AG04449 (cell line): ENCODE measurements at regions not wholly inside any gene's neighbourhood (a gene's known extent, or its start where the extent isn't known, plus 50 kb on each side); places are given as distances from the start of the nearest gene placed in this dataset.

Experiments
- CTCF ChIA-PET: fragments of 350-600 bp; formaldehyde crosslinking; extraction: SDS; loops from one replicate; lab custom pipeline; 2021; ENCODE audit warnings: antibody characterized with exemption; lab: Yijun Ruan, JAX
- POLR2A ChIA-PET: fragments of 400-600, 350-600 bp; formaldehyde crosslinking; extraction: SDS; loops from one replicate; lab custom pipeline; 2020; ENCODE audit warnings: antibody characterized with exemption, inconsistent platforms; lab: Yijun Ruan, JAX
- DNase-seq: peaks from one replicate; pipeline ENCODE4 v3.0.0-alpha.2; 2010; ENCODE audit warnings: low read depth, low spot score
- H3K4me3 ChIP-seq: 2 replicates; pipeline ENCODE4 v1.5.1; 2011; ENCODE audit warnings: low read depth, mild to moderate bottlenecking, control low read depth, low read length
- CTCF ChIP-seq: IDR thresholded peaks from one replicate; pipeline ENCODE4 v1.5.1; 2011; ENCODE audit warnings: mild to moderate bottlenecking, moderate library complexity, low read length, control low read depth, inconsistent platforms; ENCODE audit not compliant: insufficient read depth; ENCODE audit errors: missing control alignments

- ChIA-PET POLR2A (no interaction called here), CTCF (no interaction called here)
- no peak overlapping the region for H3K4me3 ChIP-seq
- TF ChIP-seq CTCF = no peak
- DNase-seq = no peak
Measured at GRCh38 chr1:30284226-30284625, 439.2 kb downstream of the MATN1 start.

DNA sequence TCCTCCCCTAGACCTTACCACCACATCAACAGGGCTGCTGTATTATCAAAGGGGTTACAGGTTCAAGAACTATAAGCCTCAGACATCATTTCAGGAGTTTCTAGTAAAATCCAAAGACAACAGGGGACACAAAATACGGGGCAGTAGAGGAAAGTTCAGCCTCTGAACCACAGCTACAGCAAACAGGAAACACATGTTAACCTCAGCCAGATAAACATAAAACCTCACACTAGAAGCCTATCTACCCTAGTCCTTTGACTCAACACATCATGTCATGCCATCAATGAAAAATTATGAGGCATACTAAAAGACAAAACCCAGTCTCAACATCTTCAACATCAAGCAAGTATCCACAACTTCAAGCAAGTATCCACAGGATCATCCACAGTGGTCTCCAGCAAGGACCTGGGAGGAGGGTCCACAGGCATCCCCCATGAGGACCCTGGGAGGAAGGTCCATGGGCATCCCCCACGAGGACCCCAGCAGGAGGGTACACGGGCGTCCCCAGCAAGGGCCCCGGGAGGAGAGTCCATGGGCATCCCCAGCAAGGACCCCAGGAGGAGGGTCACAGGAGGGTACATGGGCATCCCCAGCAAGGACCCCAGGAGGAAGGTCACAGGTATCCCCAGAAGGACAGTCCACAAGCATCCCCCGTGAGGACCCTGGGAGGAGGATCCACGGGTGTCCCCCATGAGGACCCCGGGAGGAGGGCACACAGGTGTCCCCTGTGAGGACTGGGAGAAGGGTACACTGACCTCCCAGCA lies 440.0 kb downstream of the MATN1 start:
- ChIA-PET POLR2A (no interaction called here), CTCF (no interaction called here)
- no peak for DNase-seq
- H3K4me3 ChIP-seq = no peak overlapping the region
- no peak for TF ChIP-seq CTCF

GRCh38 chr1:30280572-30280971 lies 442.8 kb downstream of the MATN1 start:
- CTCF ChIA-PET = no interaction called here
- POLR2A ChIA-PET = no interaction called here
- TF ChIP-seq CTCF = no peak
- H3K4me3 ChIP-seq = no peak overlapping the region
- DNase-seq = no peak

GRCh38 chr1:30277911-30278310 lies 445.5 kb downstream of the MATN1 start:
- TF ChIP-seq CTCF = no peak

DNA sequence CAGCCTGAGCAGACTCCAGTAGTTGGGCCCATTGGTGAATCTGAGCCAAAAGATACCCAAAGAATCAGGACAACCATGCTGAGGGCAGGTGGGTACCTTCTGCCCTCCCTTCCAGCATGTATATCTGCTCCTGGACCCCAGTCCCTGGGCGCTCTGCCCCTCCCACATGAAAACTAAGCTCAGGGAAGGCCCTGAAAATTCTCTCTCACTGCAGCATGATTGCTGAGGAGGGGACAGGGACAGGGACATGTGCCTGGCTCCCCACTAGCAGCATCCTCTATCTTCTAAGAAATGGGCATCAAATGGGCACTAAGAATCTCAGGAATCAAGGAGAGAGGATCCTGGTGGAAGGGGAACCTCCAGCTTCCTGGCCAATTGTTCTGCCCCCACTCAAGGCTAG lies 446.0 kb downstream of the MATN1 start:
- no peak for DNase-seq
- no peak for TF ChIP-seq CTCF
- no peak overlapping the region for H3K4me3 ChIP-seq
- POLR2A ChIA-PET = no interaction called here
- CTCF ChIA-PET = no interaction called here

More at GRCh38 chr1:30277911-30278310, 445.5 kb downstream of the MATN1 start:
- H3K4me3 ChIP-seq = no peak overlapping the region
- ChIA-PET POLR2A (no interaction called here), CTCF (no interaction called here)
- no peak for DNase-seq

DNA sequence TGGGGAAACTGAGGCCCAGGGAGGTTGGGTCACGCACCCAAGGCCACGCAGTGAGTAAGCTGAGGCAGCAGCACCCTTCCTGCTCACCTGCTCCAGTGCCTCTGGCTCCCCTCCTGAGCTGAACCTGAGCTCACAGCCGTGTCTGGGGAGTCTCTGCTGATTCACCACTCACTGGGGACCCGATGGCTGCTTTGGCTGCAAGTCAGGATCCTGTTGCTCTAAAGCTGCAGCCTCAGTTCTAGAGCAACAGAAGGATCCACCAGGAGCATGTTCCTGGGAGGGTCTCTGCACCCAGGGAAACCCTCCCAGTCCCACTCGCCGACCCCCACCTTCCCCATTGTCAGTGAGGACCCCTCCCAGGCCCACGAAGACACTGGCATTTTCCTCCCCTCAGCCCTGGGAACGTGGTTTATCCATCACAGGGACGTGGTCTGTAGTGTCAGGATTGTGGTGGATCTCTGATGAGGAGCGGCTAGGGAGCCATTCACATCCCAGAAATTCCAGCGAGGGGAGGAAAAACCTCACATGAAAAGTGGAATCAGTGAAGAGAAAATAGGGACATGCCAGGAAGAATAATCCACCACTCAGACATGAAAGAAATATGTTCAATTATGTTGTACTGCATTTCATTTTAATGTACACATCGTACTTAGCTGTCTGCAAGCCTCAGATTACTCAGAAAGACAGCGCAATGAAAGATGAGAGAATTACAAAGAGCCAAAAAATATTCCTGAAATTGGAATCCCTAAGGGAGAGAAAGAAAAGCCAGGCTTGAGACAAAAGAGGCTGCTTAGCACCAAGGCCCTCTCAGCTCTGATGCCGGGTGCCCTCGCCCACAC lies 447.2 kb downstream of the MATN1 start:
- DNase-seq = no peak
- POLR2A ChIA-PET = no interaction called here
- CTCF ChIA-PET = no interaction called here
- no peak overlapping the region for H3K4me3 ChIP-seq
- TF ChIP-seq CTCF = no peak
